Ishikawa (cell line): ENCODE measurements at regions not wholly inside any gene's neighbourhood (a gene's known extent, or its start where the extent isn't known, plus 50 kb on each side); places are given as distances from the start of the nearest gene placed in this dataset.

Experiments
- CEBPB ChIP-seq: IDR thresholded peaks from 2 replicates; pipeline ENCODE4 v1.6.1; 2012
- CREB1 ChIP-seq: IDR thresholded peaks from 2 replicates; pipeline ENCODE4 v1.6.1; 2012; ENCODE audit warnings: low read depth
- EGR1 ChIP-seq: IDR thresholded peaks from 2 replicates; pipeline ENCODE4 v1.6.1; 2012
- EP300 ChIP-seq: IDR thresholded peaks from 2 replicates; pipeline ENCODE4 v1.6.1; 2012; ENCODE audit warnings: borderline replicate concordance
- FOXM1 ChIP-seq: IDR thresholded peaks from 2 replicates; pipeline ENCODE4 v1.6.1; 2012; ENCODE audit warnings: low read depth, borderline replicate concordance
- MAX ChIP-seq: IDR thresholded peaks from 2 replicates; pipeline ENCODE4 v1.6.1; 2012
- NFIC ChIP-seq: IDR thresholded peaks from 2 replicates; pipeline ENCODE4 v1.6.1; 2012
- RAD21 ChIP-seq: IDR thresholded peaks from 2 replicates; pipeline ENCODE4 v1.6.1; 2012; ENCODE audit warnings: low read depth
- REST ChIP-seq: IDR thresholded peaks from 2 replicates; pipeline ENCODE4 v1.6.1; 2012; ENCODE audit warnings: low read depth, mild to moderate bottlenecking
- TAF1 ChIP-seq: IDR thresholded peaks from 2 replicates; pipeline ENCODE4 v1.6.1; 2012; ENCODE audit warnings: low read depth, mild to moderate bottlenecking
- TCF12 ChIP-seq: IDR thresholded peaks from 2 replicates; pipeline ENCODE4 v1.6.1; 2012; ENCODE audit warnings: low read depth
- TEAD4 ChIP-seq: IDR thresholded peaks from 2 replicates; pipeline ENCODE4 v1.6.1; 2012
- USF1 ChIP-seq: IDR thresholded peaks from 2 replicates; pipeline ENCODE4 v1.6.1; 2012
- YY1 ChIP-seq: IDR thresholded peaks from 2 replicates; pipeline ENCODE4 v1.6.1; 2012; ENCODE audit warnings: low read depth
- ZBTB7A ChIP-seq: IDR thresholded peaks from 2 replicates; pipeline ENCODE4 v1.6.1; 2012; ENCODE audit warnings: low read depth

- no peak for TF ChIP-seq EP300
- no peak for TF ChIP-seq RAD21
- TF ChIP-seq TAF1: no peak
- no peak for TF ChIP-seq TCF12
- TF ChIP-seq NFIC: no peak
- no peak for TF ChIP-seq MAX
- TF ChIP-seq USF1: no peak
- TF ChIP-seq FOXM1: no peak
- no peak for TF ChIP-seq REST
These were observed 533.7 kb upstream of the CHAC2 start for GRCh38 chr2:53233759-53234547.

GRCh38 chr2:53231908-53232307 is 535.7 kb upstream of the CHAC2 start:
- TF ChIP-seq USF1 (no peak), EGR1 (no peak), FOXM1 (no peak), RAD21 (no peak), YY1 (no peak), CREB1 (no peak), REST (no peak), NFIC (no peak), TCF12 (no peak), ZBTB7A (no peak), CEBPB (no peak), MAX (no peak)

- TF ChIP-seq YY1 (no peak), RAD21 (no peak), REST (no peak), CEBPB (no peak), CREB1 (no peak), MAX (no peak), EP300 (no peak; the same call in 1 of the 2 replicates), TAF1 (no peak), USF1 (no peak), TEAD4 (no peak), TCF12 (no peak), ZBTB7A (no peak), NFIC (no peak), FOXM1 (no peak), EGR1 (no peak)
These were observed 536.9 kb upstream of the CHAC2 start for GRCh38 chr2:53230691-53231090.

GRCh38 chr2:53227535-53227934 is 540.1 kb upstream of the CHAC2 start:
- TF ChIP-seq MAX (no peak), FOXM1 (no peak), EP300 (no peak), EGR1 (no peak), YY1 (no peak), NFIC (no peak), USF1 (no peak), REST (no peak), ZBTB7A (no peak)
